GM23248 (cell line): ENCODE measurements at regions not wholly inside any gene's neighbourhood (a gene's known extent, or its start where the extent isn't known, plus 50 kb on each side); places are given as distances from the start of the nearest gene placed in this dataset.

Source experiments
- DNase-seq: peaks from one replicate; pipeline ENCODE4 v3.0.0-alpha.2; 2015
- H2AFZ ChIP-seq: fragments of 200-600 bp; sonication (generic); 2 replicates; pipeline ENCODE4 v1.6.1; 2016; ENCODE audit warnings: antibody characterized with exemption
- H3F3A ChIP-seq: fragments of 200-600 bp; sonication (generic); 2 replicates; pipeline ENCODE4 v1.6.1; 2016; ENCODE audit warnings: mild to moderate bottlenecking, antibody characterized with exemption, mixed run types; ENCODE audit not compliant: insufficient read depth
- H3K27ac ChIP-seq: fragments of 200-600 bp; sonication (generic); 2 replicates; pipeline ENCODE4 v1.5.1; 2016; ENCODE audit warnings: mild to moderate bottlenecking
- H3K27me3 ChIP-seq: fragments of 200-600 bp; sonication (generic); replicated peaks from 2 replicates; pipeline ENCODE4 v1.6.1; 2016; ENCODE audit warnings: mild to moderate bottlenecking; ENCODE audit not compliant: insufficient read depth
- H3K36me3 ChIP-seq: fragments of 200-600 bp; sonication (generic); 2 replicates; pipeline ENCODE4 v1.6.1; 2016; ENCODE audit warnings: low read depth, mild to moderate bottlenecking
- H3K4me1 ChIP-seq: fragments of 200-600 bp; sonication (generic); 2 replicates; pipeline ENCODE4 v1.6.1; 2016; ENCODE audit warnings: mild to moderate bottlenecking; ENCODE audit not compliant: insufficient read depth
- H3K4me2 ChIP-seq: fragments of 200-600 bp; sonication (generic); one replicate; pipeline ENCODE4 v1.6.1; 2016; ENCODE audit warnings: mild to moderate bottlenecking; ENCODE audit not compliant: unreplicated experiment
- H3K4me3 ChIP-seq: fragments of 200-600 bp; sonication (generic); 2 replicates; pipeline ENCODE4 v1.5.1; 2016; ENCODE audit warnings: mild to moderate bottlenecking
- H3K79me2 ChIP-seq: fragments of 200-600 bp; sonication (generic); 2 replicates; pipeline ENCODE4 v1.6.1; 2016; ENCODE audit warnings: mild to moderate bottlenecking; ENCODE audit not compliant: insufficient read depth
- H3K9ac ChIP-seq: fragments of 200-600 bp; sonication (generic); 2 replicates; pipeline ENCODE4 v1.6.1; 2016; ENCODE audit warnings: mild to moderate bottlenecking
- H3K9me2 ChIP-seq: fragments of 200-600 bp; sonication (generic); 2 replicates; pipeline ENCODE4 v1.6.1; 2016; ENCODE audit warnings: mixed run types, mild to moderate bottlenecking, moderate library complexity; ENCODE audit not compliant: insufficient read depth
- H3K9me3 ChIP-seq: fragments of 200-600 bp; sonication (generic); one replicate; pipeline ENCODE4 v1.6.1; 2017; ENCODE audit warnings: low read depth
- H4K20me1 ChIP-seq: fragments of 200-600 bp; sonication (generic); 2 replicates; pipeline ENCODE4 v1.6.0; 2016; ENCODE audit not compliant: insufficient read depth
- EZH2 ChIP-seq: fragments of 200-600 bp; sonication (generic); IDR thresholded peaks from 2 replicates; pipeline ENCODE4 v1.6.1; 2018; ENCODE audit warnings: antibody characterized with exemption, mild to moderate bottlenecking; ENCODE audit not compliant: insufficient read depth, poor library complexity, severe bottlenecking
- EZH2phosphoT487 ChIP-seq: fragments of 200-600 bp; sonication (generic); IDR thresholded peaks from 2 replicates; pipeline ENCODE4 v1.6.1; 2018; ENCODE audit warnings: antibody characterized with exemption, moderate library complexity, mild to moderate bottlenecking, low read depth; ENCODE audit not compliant: insufficient read depth
- WGBS, 2 experiments: methylation state at CpG; one replicate each; pipeline ENCODE4 v1.1.6; 2015 to 2017; ENCODE audit warnings: low lambda C conversion rate in 2 of 2, low coverage in 1 of 2; ENCODE audit errors: missing lambda C conversion rate in 2 of 2; 5-methylcytosine and 5-hydroxymethylcytosine counted together
- in situ Hi-C: fragments of 300-500 bp; cut with MboI; formaldehyde crosslinking; loops from 2 replicates; pipeline ENCODE4 v1.15.0; 2020

- WGBS, 2 experiments: 4% methylated on average over 1 of the region's 1 CpG
- Histone ChIP-seq H3K4me3 (no peak overlapping the region), H3K27ac (peak overlapping the region; percentile 29), H3K27me3 (no peaks in the 10 kb centered on the region), H3F3A (peaks cover 8% of the 10 kb centered on the region; the same call in 1 of the 2 replicates), H4K20me1 (no peaks in the 10 kb centered on the region), H2AFZ (no peak overlapping the region), H3K79me2 (no peaks in the 10 kb centered on the region), H3K4me1 (peaks cover 26% of the 10 kb centered on the region), H3K9me3 (no peaks in the 10 kb centered on the region), H3K9ac (no peak overlapping the region), H3K4me2 (peak overlapping the region; percentile 29), H3K9me2 (no peaks in the 10 kb centered on the region), H3K36me3 (no peaks in the 10 kb centered on the region)
- TF ChIP-seq EZH2phosphoT487 (no peak), EZH2 (no peak)
- peak; percentile 44 for DNase-seq
- in situ Hi-C loops: no loop called here
Measured at GRCh38 chr12:19959353-19959752, 409.0 kb upstream of the PDE3A start.

- no peak overlapping the region for H2AFZ ChIP-seq
Measured at GRCh38 chr12:19960527-19960926, 407.8 kb upstream of the PDE3A start.

GRCh38 chr12:19962192-19962591 is 406.1 kb upstream of the PDE3A start:
- peaks cover 38% of the 10 kb centered on the region for H3K4me1 ChIP-seq
- no peaks in the 10 kb centered on the region for H3K9me2 ChIP-seq
- TF ChIP-seq EZH2phosphoT487: no peak
- no peak for TF ChIP-seq EZH2
- no peak overlapping the region for H3K4me2 ChIP-seq
- no peaks in the 10 kb centered on the region for H3K79me2 ChIP-seq
- peaks cover 12% of the 10 kb centered on the region; the same call in 1 of the 2 replicates for H3F3A ChIP-seq
- no peaks in the 10 kb centered on the region for H3K9me3 ChIP-seq
- no peak for DNase-seq
- H3K4me3 ChIP-seq: no peak overlapping the region
- no peaks in the 10 kb centered on the region for H3K36me3 ChIP-seq
- 48 to 49% methylated on average over 5 of the region's 5 CpGs for WGBS, 2 experiments
- H2AFZ ChIP-seq: no peak overlapping the region
- no peak overlapping the region for H3K27ac ChIP-seq
- no peaks in the 10 kb centered on the region for H3K27me3 ChIP-seq
- H3K9ac ChIP-seq: no peak overlapping the region
- H4K20me1 ChIP-seq: no peaks in the 10 kb centered on the region
- in situ Hi-C loops: no loop called here

More at GRCh38 chr12:19960527-19960926, 407.8 kb upstream of the PDE3A start:
- no peaks in the 10 kb centered on the region for H3K9me2 ChIP-seq
- H3K4me2 ChIP-seq: no peak overlapping the region
- no peak overlapping the region for H3K27ac ChIP-seq
- H3K4me1 ChIP-seq: peaks cover 34% of the 10 kb centered on the region
- peaks cover 8% of the 10 kb centered on the region; the same call in 1 of the 2 replicates for H3F3A ChIP-seq
- no peaks in the 10 kb centered on the region for H3K9me3 ChIP-seq
- no peaks in the 10 kb centered on the region for H4K20me1 ChIP-seq
- in situ Hi-C loops: no loop called here
- TF ChIP-seq EZH2 (no peak), EZH2phosphoT487 (no peak)
- no peak overlapping the region for H3K9ac ChIP-seq
- no peak for DNase-seq
- H3K79me2 ChIP-seq: no peaks in the 10 kb centered on the region
- H3K4me3 ChIP-seq: no peak overlapping the region
- H3K27me3 ChIP-seq: no peaks in the 10 kb centered on the region
- 92 to 98% methylated on average over 4 of the region's 4 CpGs for WGBS, 2 experiments
- no peaks in the 10 kb centered on the region for H3K36me3 ChIP-seq

GRCh38 chr12:19963972-19964371 is 404.4 kb upstream of the PDE3A start:
- in situ Hi-C loops: no loop called here
- Histone ChIP-seq H3K9me2 (no peaks in the 10 kb centered on the region), H3K27ac (no peak overlapping the region), H3K79me2 (no peaks in the 10 kb centered on the region), H4K20me1 (no peaks in the 10 kb centered on the region), H3K36me3 (no peaks in the 10 kb centered on the region), H3K4me2 (no peak overlapping the region), H3F3A (peaks cover 14% of the 10 kb centered on the region; the same call in 1 of the 2 replicates), H3K9ac (no peak overlapping the region), H3K4me1 (peaks cover 36% of the 10 kb centered on the region), H3K4me3 (no peak overlapping the region), H2AFZ (no peak overlapping the region), H3K27me3 (no peaks in the 10 kb centered on the region), H3K9me3 (no peaks in the 10 kb centered on the region)
- WGBS, 2 experiments: 83 to 84% methylated on average over 3 of the region's 3 CpGs
- no peak for DNase-seq
- TF ChIP-seq EZH2phosphoT487 (no peak), EZH2 (no peak)

- DNase-seq: peak; percentile 34
- Histone ChIP-seq H3K79me2 (no peaks in the 10 kb centered on the region), H3K4me3 (no peak overlapping the region), H3K4me2 (no peak overlapping the region), H3K36me3 (no peaks in the 10 kb centered on the region), H3K27ac (no peak overlapping the region), H3K27me3 (no peaks in the 10 kb centered on the region), H3K9me2 (no peaks in the 10 kb centered on the region), H2AFZ (no peak overlapping the region), H3K9ac (no peak overlapping the region), H3K9me3 (no peaks in the 10 kb centered on the region), H3K4me1 (peaks cover 32% of the 10 kb centered on the region), H4K20me1 (no peaks in the 10 kb centered on the region), H3F3A (peaks cover 10% of the 10 kb centered on the region)
- in situ Hi-C loops: no loop called here
- 60 to 64% methylated on average over 3 of the region's 3 CpGs for WGBS, 2 experiments
- TF ChIP-seq EZH2phosphoT487: no peak
- TF ChIP-seq EZH2: no peak
Measured at GRCh38 chr12:19964549-19964948, 403.8 kb upstream of the PDE3A start.
